ENCODE measurements at regions not wholly inside any gene's neighbourhood (a gene's known extent, or its start where the extent isn't known, plus 50 kb on each side); places are given as distances from the start of the nearest gene placed in this dataset.

- no peaks in the 10 kb centered on the region for H3K9me3 ChIP-seq (ENCODE audit: control insufficient read depth, insufficient read depth, low read depth, low read length)
- H3K4me2 ChIP-seq (ENCODE audit: extremely low read depth, insufficient read depth, low read length) = no peak overlapping the region
- no peak overlapping the region for H2AFZ ChIP-seq (ENCODE audit: low read length)
- no peaks in the 10 kb centered on the region for H3K79me2 ChIP-seq (ENCODE audit: control insufficient read depth, insufficient read depth, low read length)
- TF ChIP-seq CTCF (conservative IDR thresholded peaks at IDR 0.05 in 1 of 2, IDR thresholded peaks at IDR 0.05 in 1 of 2; ENCODE audit: low read depth in 1 of 2, low read length in 2 of 2) (no peak), EZH2 (IDR thresholded peaks at IDR 0.05; ENCODE audit: low read length, missing control alignments) (no peak)
- H3K4me3 ChIP-seq (replicated peaks in 1 of 4; ENCODE audit: control extremely low read depth in 1 of 4, insufficient read depth in 1 of 4, low read depth in 3 of 4, low read length in 4 of 4) = no peak overlapping the region
- H4K20me1 ChIP-seq (ENCODE audit: control insufficient read depth, extremely low read depth, insufficient read depth, low read length) = no peaks in the 10 kb centered on the region
- no peak overlapping the region for H3K9ac ChIP-seq (ENCODE audit: insufficient read depth, low read length)
- no peak for DNase-seq (ENCODE audit: low read depth in 2 of 2)
- H3K27ac ChIP-seq (ENCODE audit: insufficient read depth, low read length) = no peak overlapping the region
- H3K36me3 ChIP-seq (ENCODE audit: control insufficient read depth, insufficient read depth, low read length) = no peaks in the 10 kb centered on the region
- no peaks in the 10 kb centered on the region for H3K4me1 ChIP-seq (ENCODE audit: control insufficient read depth, extremely low read depth, insufficient read depth, low read length)
- H3K27me3 ChIP-seq (ENCODE audit: control insufficient read depth, insufficient read depth, low read length) = no peaks in the 10 kb centered on the region
Measured at GRCh38 chr18:78583739-78584458, 395.7 kb upstream of the SALL3 start.

- Histone ChIP-seq H3K4me1 (ENCODE audit: control insufficient read depth, extremely low read depth, insufficient read depth, low read length) (no peaks in the 10 kb centered on the region), H3K4me2 (ENCODE audit: extremely low read depth, insufficient read depth, low read length) (no peak overlapping the region), H3K9ac (ENCODE audit: insufficient read depth, low read length) (no peak overlapping the region), H4K20me1 (ENCODE audit: control insufficient read depth, extremely low read depth, insufficient read depth, low read length) (no peaks in the 10 kb centered on the region), H3K27me3 (ENCODE audit: control insufficient read depth, insufficient read depth, low read length) (no peaks in the 10 kb centered on the region), H3K79me2 (ENCODE audit: control insufficient read depth, insufficient read depth, low read length) (no peaks in the 10 kb centered on the region), H2AFZ (ENCODE audit: low read length) (no peak overlapping the region), H3K9me3 (ENCODE audit: control insufficient read depth, insufficient read depth, low read depth, low read length) (no peaks in the 10 kb centered on the region), H3K4me3 (replicated peaks in 1 of 4; ENCODE audit: control extremely low read depth in 1 of 4, insufficient read depth in 1 of 4, low read depth in 3 of 4, low read length in 4 of 4) (no peak overlapping the region), H3K36me3 (ENCODE audit: control insufficient read depth, insufficient read depth, low read length) (no peaks in the 10 kb centered on the region), H3K27ac (ENCODE audit: insufficient read depth, low read length) (no peak overlapping the region)
- TF ChIP-seq EZH2 (IDR thresholded peaks at IDR 0.05; ENCODE audit: low read length, missing control alignments) = no peak
- TF ChIP-seq CTCF (conservative IDR thresholded peaks at IDR 0.05 in 1 of 2, IDR thresholded peaks at IDR 0.05 in 1 of 2; ENCODE audit: low read depth in 1 of 2, low read length in 2 of 2) = no peak
- DNase-seq (ENCODE audit: low read depth in 2 of 2) = no peak
Measured at GRCh38 chr18:78584459-78585022, 395.1 kb upstream of the SALL3 start.

- H3K9me3 ChIP-seq (ENCODE audit: control insufficient read depth, insufficient read depth, low read depth, low read length) = no peaks in the 10 kb centered on the region
- no peaks in the 10 kb centered on the region for H3K36me3 ChIP-seq (ENCODE audit: control insufficient read depth, insufficient read depth, low read length)
- H3K27me3 ChIP-seq (ENCODE audit: control insufficient read depth, insufficient read depth, low read length) = no peaks in the 10 kb centered on the region
- H3K4me3 ChIP-seq (replicated peaks in 1 of 4; ENCODE audit: control extremely low read depth in 1 of 4, insufficient read depth in 1 of 4, low read depth in 3 of 4, low read length in 4 of 4) = no peak overlapping the region
- no peak overlapping the region for H2AFZ ChIP-seq (ENCODE audit: low read length)
- no peak overlapping the region for H3K4me2 ChIP-seq (ENCODE audit: extremely low read depth, insufficient read depth, low read length)
- H3K27ac ChIP-seq (ENCODE audit: insufficient read depth, low read length) = no peak overlapping the region
- no peaks in the 10 kb centered on the region for H3K79me2 ChIP-seq (ENCODE audit: control insufficient read depth, insufficient read depth, low read length)
- H4K20me1 ChIP-seq (ENCODE audit: control insufficient read depth, extremely low read depth, insufficient read depth, low read length) = no peaks in the 10 kb centered on the region
- no peaks in the 10 kb centered on the region for H3K4me1 ChIP-seq (ENCODE audit: control insufficient read depth, extremely low read depth, insufficient read depth, low read length)
- DNase-seq (ENCODE audit: low read depth in 2 of 2) = no peak
- H3K9ac ChIP-seq (ENCODE audit: insufficient read depth, low read length) = no peak overlapping the region
- TF ChIP-seq CTCF (conservative IDR thresholded peaks at IDR 0.05 in 1 of 2, IDR thresholded peaks at IDR 0.05 in 1 of 2; ENCODE audit: low read depth in 1 of 2, low read length in 2 of 2) (no peak), EZH2 (IDR thresholded peaks at IDR 0.05; ENCODE audit: low read length, missing control alignments) (no peak)
Measured at GRCh38 chr18:78586586-78586985, 393.0 kb upstream of the SALL3 start.

Measured in fibroblast of lung (primary cell).